ENCODE measurements at regions not wholly inside any gene's neighbourhood (a gene's known extent, or its start where the extent isn't known, plus 50 kb on each side); places are given as distances from the start of the nearest gene placed in this dataset.
A peak's percentile ranks its signal among the peaks of the same experiment; 100 is the strongest.
"Not testable (repeated sequence)": the region's sequence is repeated elsewhere in the genome, so short reads cannot be mapped to it uniquely, and the experiment has no call there.

- DNase-seq: peak; percentile 32
These were observed 609.0 kb downstream of the TBC1D22A start for GRCh38 chr22:47371263-47372090.

- peak; percentile 76 for DNase-seq
These were observed 608.2 kb downstream of the TBC1D22A start for GRCh38 chr22:47370448-47371262.

- DNase-seq: no peak
These were observed 607.1 kb downstream of the TBC1D22A start for GRCh38 chr22:47369431-47370015.

GRCh38 chr22:47369020-47369419 lies 606.6 kb downstream of the TBC1D22A start:
- DNase-seq: no peak

- DNase-seq: no peak
These were observed 605.8 kb downstream of the TBC1D22A start for GRCh38 chr22:47367993-47368945.

GRCh38 chr22:47367107-47367690 lies 604.7 kb downstream of the TBC1D22A start:
- no peak for DNase-seq

- DNase-seq: no peak
These were observed 603.7 kb downstream of the TBC1D22A start for GRCh38 chr22:47366026-47366767.

GRCh38 chr22:47361247-47361646 lies 598.8 kb downstream of the TBC1D22A start:
- DNase-seq: no peak

- DNase-seq: no peak
These were observed 595.0 kb downstream of the TBC1D22A start for GRCh38 chr22:47357493-47357892.

GRCh38 chr22:47357086-47357485 lies 594.6 kb downstream of the TBC1D22A start:
- no peak for DNase-seq

- no peak for DNase-seq
These were observed 594.1 kb downstream of the TBC1D22A start for GRCh38 chr22:47356511-47357011.

GRCh38 chr22:47355776-47356510 lies 593.5 kb downstream of the TBC1D22A start:
- DNase-seq: no peak

- DNase-seq: no peak
These were observed 592.9 kb downstream of the TBC1D22A start for GRCh38 chr22:47355388-47355725.

- DNase-seq: no peak
These were observed 592.4 kb downstream of the TBC1D22A start for GRCh38 chr22:47354668-47355387.

GRCh38 chr22:47352920-47353700 lies 590.7 kb downstream of the TBC1D22A start:
- DNase-seq: no peak

GRCh38 chr22:47351836-47352579 lies 589.6 kb downstream of the TBC1D22A start:
- DNase-seq: no peak

GRCh38 chr22:47346287-47346686 lies 583.8 kb downstream of the TBC1D22A start:
- not testable (repeated sequence) for DNase-seq

- no peak for DNase-seq
These were observed 582.6 kb downstream of the TBC1D22A start for GRCh38 chr22:47345025-47345424.
